Subcutaneous adipose tissue (tissue), 1 donor: ENCODE measurements at regions not wholly inside any gene's neighbourhood (a gene's known extent, or its start where the extent isn't known, plus 50 kb on each side); places are given as distances from the start of the nearest gene placed in this dataset.

Experiments used
- TF ChIP-seq, protein P1 (sequence below): fragments of 450-650 bp; IDR thresholded peaks from one replicate; pipeline ENCODE4 v1.5.1; 2016; ENCODE audit warnings: low read depth, mild to moderate bottlenecking, control low read depth, antibody characterized with exemption, moderate library complexity

DNA sequence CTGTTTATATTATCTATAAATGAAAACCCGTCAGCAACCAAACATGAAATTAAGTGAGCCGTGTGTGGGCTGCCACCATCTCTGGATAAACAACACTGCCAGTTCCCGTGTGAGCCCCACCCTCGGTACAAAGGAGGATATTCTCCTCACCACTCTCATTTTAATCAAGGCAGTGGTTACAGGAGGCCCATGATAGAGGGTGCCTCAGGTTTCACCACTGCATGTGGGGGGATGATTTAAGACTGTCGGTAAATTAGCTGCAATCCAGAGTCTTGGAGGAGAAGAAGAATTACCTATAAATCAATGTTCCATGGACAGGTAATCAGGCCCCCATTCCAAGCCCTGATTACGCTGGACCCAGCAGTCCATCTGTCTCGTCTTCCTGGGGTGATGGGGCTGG, 361.6 kb upstream of the SULF2 start:
- TF ChIP-seq, protein P1, sequence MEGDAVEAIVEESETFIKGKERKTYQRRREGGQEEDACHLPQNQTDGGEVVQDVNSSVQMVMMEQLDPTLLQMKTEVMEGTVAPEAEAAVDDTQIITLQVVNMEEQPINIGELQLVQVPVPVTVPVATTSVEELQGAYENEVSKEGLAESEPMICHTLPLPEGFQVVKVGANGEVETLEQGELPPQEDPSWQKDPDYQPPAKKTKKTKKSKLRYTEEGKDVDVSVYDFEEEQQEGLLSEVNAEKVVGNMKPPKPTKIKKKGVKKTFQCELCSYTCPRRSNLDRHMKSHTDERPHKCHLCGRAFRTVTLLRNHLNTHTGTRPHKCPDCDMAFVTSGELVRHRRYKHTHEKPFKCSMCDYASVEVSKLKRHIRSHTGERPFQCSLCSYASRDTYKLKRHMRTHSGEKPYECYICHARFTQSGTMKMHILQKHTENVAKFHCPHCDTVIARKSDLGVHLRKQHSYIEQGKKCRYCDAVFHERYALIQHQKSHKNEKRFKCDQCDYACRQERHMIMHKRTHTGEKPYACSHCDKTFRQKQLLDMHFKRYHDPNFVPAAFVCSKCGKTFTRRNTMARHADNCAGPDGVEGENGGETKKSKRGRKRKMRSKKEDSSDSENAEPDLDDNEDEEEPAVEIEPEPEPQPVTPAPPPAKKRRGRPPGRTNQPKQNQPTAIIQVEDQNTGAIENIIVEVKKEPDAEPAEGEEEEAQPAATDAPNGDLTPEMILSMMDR = no peak

DNA sequence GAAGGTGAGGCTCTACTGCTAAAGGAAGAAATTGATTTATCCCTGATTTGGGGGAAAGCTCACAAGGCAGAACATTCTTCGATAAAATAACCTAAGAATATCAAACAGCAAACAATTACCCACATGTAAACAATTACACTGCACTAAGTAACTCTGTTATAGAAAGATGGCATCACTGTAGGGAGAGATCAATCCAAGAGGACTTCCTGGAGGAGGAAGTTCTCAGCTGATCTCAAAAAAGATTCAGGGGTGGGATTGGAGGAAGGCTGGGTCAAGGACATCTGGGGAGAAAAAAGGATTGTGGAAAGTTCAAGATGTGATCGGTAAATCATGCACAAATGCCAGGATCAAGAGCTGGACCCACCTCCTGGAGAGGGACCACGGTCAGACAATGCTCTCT, 361.0 kb upstream of the SULF2 start:
- TF ChIP-seq, protein P1 = no peak

DNA sequence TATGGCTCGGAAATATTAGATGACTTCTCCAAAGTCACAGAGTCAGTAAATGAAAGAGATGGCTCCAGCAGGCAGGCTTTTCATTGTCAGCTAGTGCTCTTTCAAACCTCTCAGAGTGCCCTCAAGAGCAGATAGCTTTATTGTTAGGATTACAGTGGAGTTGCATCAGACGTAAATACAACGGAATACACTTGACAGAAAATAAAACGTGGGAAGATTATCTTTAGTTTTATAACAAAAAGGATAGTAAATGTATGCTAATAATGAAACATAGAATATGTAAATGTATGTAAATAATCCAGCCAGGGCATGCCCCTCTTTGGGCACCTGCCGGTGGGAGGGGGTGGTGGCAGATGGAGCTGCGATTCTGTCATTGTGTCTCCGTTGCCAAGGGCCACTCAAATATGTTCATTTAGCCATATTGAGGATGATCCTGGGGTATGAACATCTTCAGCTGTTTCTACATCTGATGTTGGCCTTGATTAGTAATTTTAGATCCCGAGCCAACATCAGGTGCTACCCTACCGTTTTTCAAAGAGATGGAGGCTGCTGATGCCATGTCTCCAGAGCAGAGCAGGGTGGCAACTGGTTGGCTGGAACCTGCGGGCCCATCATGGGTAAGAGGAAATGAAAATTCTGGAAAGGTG, 358.3 kb upstream of the SULF2 start:
- TF ChIP-seq, protein P1 = no peak

DNA sequence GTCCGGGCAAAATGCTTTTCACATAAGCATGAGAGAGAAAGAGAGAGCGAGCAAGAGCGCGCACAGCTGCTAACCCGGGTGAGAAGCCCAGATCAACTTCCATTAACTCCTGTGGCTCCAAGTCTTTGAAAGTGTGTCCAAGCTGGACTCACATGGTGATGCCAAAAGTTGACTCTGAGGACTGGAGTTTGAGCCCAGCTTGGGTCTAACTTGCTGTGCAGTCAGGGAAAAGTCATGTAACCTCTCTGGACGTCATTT, 357.2 kb upstream of the SULF2 start:
- TF ChIP-seq, protein P1 = no peak

DNA sequence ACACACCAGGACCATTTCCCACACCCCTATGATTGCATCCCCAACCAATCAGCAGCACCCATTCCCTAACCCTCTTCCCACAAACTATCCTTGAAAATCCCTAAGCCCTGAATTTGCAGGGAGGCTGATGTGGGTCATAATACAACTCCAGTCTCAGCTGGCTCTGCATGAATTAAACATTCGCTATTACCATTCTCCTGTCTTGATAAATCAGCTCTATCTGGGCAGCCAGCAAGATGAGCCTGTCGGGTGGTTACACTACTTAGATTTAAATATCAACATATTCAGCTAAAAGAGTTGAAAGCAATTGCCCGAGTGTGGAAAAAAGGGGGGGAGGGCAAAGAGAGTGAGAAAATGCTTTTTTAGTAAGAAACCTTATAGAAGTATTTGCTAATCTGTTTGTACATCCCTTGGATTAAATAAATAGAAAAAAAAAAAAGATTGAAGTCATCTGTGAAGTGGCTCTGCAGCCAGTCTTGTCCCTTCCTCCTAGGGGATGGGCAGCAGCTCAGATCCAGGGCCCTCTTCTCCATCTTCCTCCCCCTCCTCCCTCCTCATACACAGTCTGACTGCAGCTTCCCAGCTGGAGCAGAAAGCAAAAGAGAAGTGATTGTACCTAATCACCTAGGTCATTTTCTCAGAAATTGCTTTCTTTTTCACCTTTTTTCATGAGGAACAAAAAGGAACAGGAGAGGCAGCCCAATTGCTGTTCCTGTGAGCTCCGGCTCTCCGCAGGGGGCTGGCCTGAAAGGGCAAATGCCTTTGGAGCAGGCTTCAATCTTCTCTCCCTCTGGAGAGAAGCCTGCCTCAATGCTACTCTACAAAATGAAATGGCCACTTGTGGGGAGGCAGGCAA, 356.6 kb upstream of the SULF2 start:
- TF ChIP-seq, protein P1 = peak; percentile 66

DNA sequence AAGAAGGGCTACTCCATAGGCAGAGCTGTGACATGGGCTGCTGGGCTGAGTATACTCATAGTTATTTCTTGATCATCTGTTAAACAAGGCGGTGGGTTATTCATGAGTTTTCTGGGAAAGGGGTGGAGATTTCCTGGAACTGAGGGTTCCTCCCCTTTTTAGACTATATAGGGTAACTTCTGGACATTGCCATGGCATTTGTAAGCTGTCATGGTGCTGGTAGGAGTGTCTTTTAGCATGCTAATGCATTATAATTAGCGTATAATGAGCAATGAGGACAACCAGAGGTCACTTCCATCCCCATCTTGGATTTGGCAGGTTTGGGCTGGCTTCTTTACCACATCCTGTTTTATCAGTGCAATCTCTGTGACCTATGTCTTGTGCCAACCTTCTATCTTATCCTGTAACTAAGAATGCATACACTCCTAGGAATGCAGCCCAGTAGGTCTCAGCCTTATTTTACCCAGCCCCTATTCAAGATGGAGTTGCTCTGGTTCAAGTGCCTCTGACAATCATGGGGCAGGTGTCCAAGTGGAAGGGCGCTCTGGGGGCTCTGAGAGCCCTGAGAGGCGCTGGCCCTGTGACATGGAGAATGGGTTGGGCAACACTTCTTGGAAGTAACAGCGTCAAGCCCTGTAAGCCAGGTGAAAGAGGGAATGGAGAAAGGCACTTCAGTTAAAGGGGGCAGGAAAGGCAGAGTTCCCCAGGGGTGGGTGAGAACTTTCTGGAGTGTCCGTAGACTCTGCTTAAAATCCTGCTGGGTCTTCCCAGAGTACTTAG, 354.2 kb upstream of the SULF2 start:
- TF ChIP-seq, protein P1 = no peak

DNA sequence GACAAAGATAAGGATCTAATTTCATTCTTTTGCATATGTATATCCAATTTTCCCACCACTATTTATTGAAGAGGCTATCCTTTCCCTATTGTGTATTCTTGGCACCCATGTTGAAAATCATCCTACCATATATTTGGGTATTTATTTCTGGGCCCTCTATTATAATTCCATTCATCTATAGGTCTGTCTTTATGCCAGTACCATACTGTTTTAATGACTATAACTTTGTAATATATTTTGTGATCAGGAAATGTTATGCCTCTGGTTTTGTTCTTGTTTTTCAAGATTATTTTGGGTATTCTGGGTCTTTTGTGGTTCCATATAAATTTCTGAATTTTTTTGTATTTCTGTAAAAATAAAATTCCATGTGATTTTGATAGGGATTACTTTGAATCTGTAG, 347.6 kb upstream of the SULF2 start:
- TF ChIP-seq, protein P1 = no peak
